Suprapubic skin (tissue), 4 donors: ENCODE measurements at regions not wholly inside any gene's neighbourhood (a gene's known extent, or its start where the extent isn't known, plus 50 kb on each side); places are given as distances from the start of the nearest gene placed in this dataset.

Experiments used
- CTCF ChIP-seq, 2 donors: fragments of 200-600 bp in 1 of 2; fragments of 450-650 bp in 1 of 2; sonication (generic) in 1 of 2; IDR thresholded peaks; one replicate each; pipeline ENCODE4 v1.5.1; 2016 to 2019; ENCODE audit warnings: antibody characterized with exemption in 2 of 2, mild to moderate bottlenecking in 1 of 2, moderate library complexity in 1 of 2
- EP300 ChIP-seq: sonication (generic); formaldehyde crosslinking; IDR thresholded peaks from one replicate; pipeline ENCODE4 v1.6.1; 2017; ENCODE audit warnings: antibody characterized with exemption
- POLR2A ChIP-seq, 2 donors: fragments of 450-650 bp; IDR thresholded peaks; one replicate each; pipeline ENCODE4 v1.6.1; 2017; ENCODE audit warnings: antibody characterized with exemption in 2 of 2, mild to moderate bottlenecking in 2 of 2, moderate library complexity in 2 of 2
- POLR2AphosphoS5 ChIP-seq, 3 donors: sonication (generic); formaldehyde crosslinking; IDR thresholded peaks; one replicate each; pipeline ENCODE4 v1.6.1; 2017; ENCODE audit warnings: antibody characterized with exemption in 3 of 3

- no peak for TF ChIP-seq POLR2AphosphoS5 (IDR thresholded peaks at IDR 0.05)
- TF ChIP-seq CTCF (IDR thresholded peaks at IDR 0.05) = no peak
- TF ChIP-seq POLR2A (IDR thresholded peaks at IDR 0.05) = no peak
- TF ChIP-seq EP300 = no peak
These were observed 70.0 kb upstream of the GTF3A start for GRCh38 chr13:27354379-27354778.
